ENCODE measurements at regions not wholly inside any gene's neighbourhood (a gene's known extent, or its start where the extent isn't known, plus 50 kb on each side); places are given as distances from the start of the nearest gene placed in this dataset.

GRCh38 chr11:109153836-109154235, 268.2 kb upstream of the C11orf87 start:
- intact Hi-C loops (cut with micrococcal nuclease; ENCODE audit: unreplicated experiment): no loop called here
- Histone ChIP-seq H3K4me1 (ENCODE audit: insufficient read depth, low read length, poor library complexity, severe bottlenecking) (no peaks in the 10 kb centered on the region), H3K9me3 (ENCODE audit: low read depth, low read length, poor library complexity, severe bottlenecking) (no peaks in the 10 kb centered on the region), H3K36me3 (ENCODE audit: insufficient read depth, low read length, poor library complexity, severe bottlenecking) (no peaks in the 10 kb centered on the region), H3K27me3 (replicated peaks; ENCODE audit: insufficient read depth, low read depth, low read length, poor library complexity) (peaks cover 9% of the 10 kb centered on the region), H3K4me3 (ENCODE audit: low read depth, low read length, poor library complexity, severe bottlenecking) (no peak overlapping the region), H3K27ac (ENCODE audit: low read depth, low read length, poor library complexity, severe bottlenecking) (no peak overlapping the region)
- CTCF ChIA-PET: no interaction called here
- DNase-seq (ENCODE audit: low spot score): no peak
- TF ChIP-seq EZH2 (IDR thresholded peaks at IDR 0.05; ENCODE audit: borderline replicate concordance, low read depth, low read length, poor library complexity, severe bottlenecking) (no peak), CTCF (conservative IDR thresholded peaks at IDR 0.05; ENCODE audit: low read depth, low read length) (no peak)
- no TSS peak for BruUV-seq (replicated peaks)
- POLR2A ChIA-PET (ENCODE audit: low non-redundant PET): no interaction called here

- no peak overlapping the region for H3K27ac ChIP-seq (ENCODE audit: low read depth, low read length, poor library complexity, severe bottlenecking)
- H3K27me3 ChIP-seq (replicated peaks; ENCODE audit: insufficient read depth, low read depth, low read length, poor library complexity): peaks cover 9% of the 10 kb centered on the region
- ChIA-PET CTCF (no interaction called here), POLR2A (ENCODE audit: low non-redundant PET) (no interaction called here)
- TF ChIP-seq EZH2 (IDR thresholded peaks at IDR 0.05; ENCODE audit: borderline replicate concordance, low read depth, low read length, poor library complexity, severe bottlenecking) (no peak), CTCF (conservative IDR thresholded peaks at IDR 0.05; ENCODE audit: low read depth, low read length) (no peak)
- no peak for DNase-seq (ENCODE audit: low spot score)
- intact Hi-C loops (cut with micrococcal nuclease; ENCODE audit: unreplicated experiment): no loop called here
- no peaks in the 10 kb centered on the region for H3K4me1 ChIP-seq (ENCODE audit: insufficient read depth, low read length, poor library complexity, severe bottlenecking)
- no peak overlapping the region for H3K4me3 ChIP-seq (ENCODE audit: low read depth, low read length, poor library complexity, severe bottlenecking)
- BruUV-seq (replicated peaks): no TSS peak
- no peaks in the 10 kb centered on the region for H3K36me3 ChIP-seq (ENCODE audit: insufficient read depth, low read length, poor library complexity, severe bottlenecking)
- no peaks in the 10 kb centered on the region for H3K9me3 ChIP-seq (ENCODE audit: low read depth, low read length, poor library complexity, severe bottlenecking)
These were observed 266.7 kb upstream of the C11orf87 start for GRCh38 chr11:109155291-109155690.

- H3K27ac ChIP-seq (ENCODE audit: low read depth, low read length, poor library complexity, severe bottlenecking): no peak overlapping the region
- peaks cover 12% of the 10 kb centered on the region for H3K27me3 ChIP-seq (replicated peaks; ENCODE audit: insufficient read depth, low read depth, low read length, poor library complexity)
- no peaks in the 10 kb centered on the region for H3K9me3 ChIP-seq (ENCODE audit: low read depth, low read length, poor library complexity, severe bottlenecking)
- no peak overlapping the region for H3K4me3 ChIP-seq (ENCODE audit: low read depth, low read length, poor library complexity, severe bottlenecking)
- no peak for TF ChIP-seq EZH2 (IDR thresholded peaks at IDR 0.05; ENCODE audit: borderline replicate concordance, low read depth, low read length, poor library complexity, severe bottlenecking)
- TF ChIP-seq CTCF (conservative IDR thresholded peaks at IDR 0.05; ENCODE audit: low read depth, low read length): no peak
- intact Hi-C loops (cut with micrococcal nuclease; ENCODE audit: unreplicated experiment): no loop called here
- POLR2A ChIA-PET (ENCODE audit: low non-redundant PET): no interaction called here
- H3K4me1 ChIP-seq (ENCODE audit: insufficient read depth, low read length, poor library complexity, severe bottlenecking): no peaks in the 10 kb centered on the region
- CTCF ChIA-PET: no interaction called here
- H3K36me3 ChIP-seq (ENCODE audit: insufficient read depth, low read length, poor library complexity, severe bottlenecking): no peaks in the 10 kb centered on the region
- no peak for DNase-seq (ENCODE audit: low spot score)
- BruUV-seq (replicated peaks): no TSS peak
These were observed 257.0 kb upstream of the C11orf87 start for GRCh38 chr11:109165035-109165434.

Data from A673 (cell line).